ENCODE measurements at regions not wholly inside any gene's neighbourhood (a gene's known extent, or its start where the extent isn't known, plus 50 kb on each side); places are given as distances from the start of the nearest gene placed in this dataset.

DNA sequence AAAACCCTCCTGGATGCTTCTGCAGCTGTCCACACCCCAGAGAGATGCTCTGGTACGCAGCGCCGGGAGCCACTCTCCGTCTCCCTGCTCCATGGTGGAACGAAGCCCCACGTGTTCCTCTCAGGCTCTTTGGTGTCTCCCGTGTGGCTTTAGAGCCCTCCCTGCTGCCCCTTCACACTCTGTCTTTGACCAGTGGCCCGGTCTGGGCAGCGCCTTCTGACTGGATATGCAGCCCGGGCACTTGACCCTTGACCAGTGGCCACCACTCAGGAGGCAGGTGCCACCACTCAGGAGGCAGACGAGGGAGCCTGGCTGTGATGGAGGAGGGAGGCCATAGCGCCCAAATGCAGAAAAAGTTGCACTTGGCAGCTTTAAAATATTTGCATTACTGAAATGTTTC is 214.5 kb upstream of the SALL3 start:
- TF ChIP-seq, protein P1, sequence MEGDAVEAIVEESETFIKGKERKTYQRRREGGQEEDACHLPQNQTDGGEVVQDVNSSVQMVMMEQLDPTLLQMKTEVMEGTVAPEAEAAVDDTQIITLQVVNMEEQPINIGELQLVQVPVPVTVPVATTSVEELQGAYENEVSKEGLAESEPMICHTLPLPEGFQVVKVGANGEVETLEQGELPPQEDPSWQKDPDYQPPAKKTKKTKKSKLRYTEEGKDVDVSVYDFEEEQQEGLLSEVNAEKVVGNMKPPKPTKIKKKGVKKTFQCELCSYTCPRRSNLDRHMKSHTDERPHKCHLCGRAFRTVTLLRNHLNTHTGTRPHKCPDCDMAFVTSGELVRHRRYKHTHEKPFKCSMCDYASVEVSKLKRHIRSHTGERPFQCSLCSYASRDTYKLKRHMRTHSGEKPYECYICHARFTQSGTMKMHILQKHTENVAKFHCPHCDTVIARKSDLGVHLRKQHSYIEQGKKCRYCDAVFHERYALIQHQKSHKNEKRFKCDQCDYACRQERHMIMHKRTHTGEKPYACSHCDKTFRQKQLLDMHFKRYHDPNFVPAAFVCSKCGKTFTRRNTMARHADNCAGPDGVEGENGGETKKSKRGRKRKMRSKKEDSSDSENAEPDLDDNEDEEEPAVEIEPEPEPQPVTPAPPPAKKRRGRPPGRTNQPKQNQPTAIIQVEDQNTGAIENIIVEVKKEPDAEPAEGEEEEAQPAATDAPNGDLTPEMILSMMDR (IDR thresholded peaks at IDR 0.05), result no peak
- TF ChIP-seq EP300 (IDR thresholded peaks at IDR 0.05; ENCODE audit: low read depth) (no peak), POLR2A (IDR thresholded peaks at IDR 0.05) (no peak)
